ENCODE measurements at regions not wholly inside any gene's neighbourhood (a gene's known extent, or its start where the extent isn't known, plus 50 kb on each side); places are given as distances from the start of the nearest gene placed in this dataset.

- no peak for DNase-seq (ENCODE audit: low spot score)
These were observed 156.2 kb upstream of the SPAG17 start for GRCh38 chr1:118340928-118341910.

- no peak for DNase-seq (ENCODE audit: low spot score)
These were observed 154.5 kb upstream of the SPAG17 start for GRCh38 chr1:118339400-118340124.

DNA sequence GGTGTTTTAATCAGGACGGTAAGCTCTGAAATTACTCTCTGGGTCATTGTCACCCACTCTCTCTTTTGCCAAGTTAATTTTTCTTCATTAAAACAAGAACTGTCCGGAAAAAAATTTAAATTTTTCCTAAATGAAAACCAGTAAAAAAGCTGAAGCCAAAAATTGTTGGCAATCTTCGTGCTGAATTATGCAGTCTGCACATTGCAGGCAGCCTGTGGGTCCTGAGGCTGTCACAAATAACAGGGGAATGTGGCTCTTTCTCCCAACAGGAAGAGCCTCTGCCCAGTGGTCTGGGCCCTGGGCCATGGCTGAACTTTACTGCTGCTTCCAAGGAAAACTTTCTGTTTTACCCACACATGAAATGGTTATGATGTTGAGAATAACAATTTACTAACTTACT is 153.9 kb upstream of the SPAG17 start:
- DNase-seq (ENCODE audit: low spot score): no peak

DNA sequence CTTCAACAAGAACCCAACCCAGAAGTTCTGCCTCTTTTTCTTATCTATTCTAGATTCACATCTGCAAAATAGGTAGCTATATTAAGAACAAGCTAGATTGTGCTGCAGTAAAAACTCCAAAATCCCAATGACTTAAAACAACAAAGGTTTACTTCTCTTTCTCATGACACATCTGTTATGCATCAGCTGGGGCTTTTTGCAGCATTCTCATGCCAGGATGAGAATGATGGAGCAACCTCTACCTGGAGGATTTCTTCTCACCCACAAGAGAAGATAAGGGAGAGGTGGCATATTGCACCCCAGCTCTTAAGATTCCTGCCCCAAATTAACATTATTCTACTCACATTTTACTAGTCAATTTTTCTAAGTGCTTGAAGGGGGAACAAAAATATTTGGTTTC is 152.3 kb upstream of the SPAG17 start:
- DNase-seq (ENCODE audit: low spot score): no peak

DNA sequence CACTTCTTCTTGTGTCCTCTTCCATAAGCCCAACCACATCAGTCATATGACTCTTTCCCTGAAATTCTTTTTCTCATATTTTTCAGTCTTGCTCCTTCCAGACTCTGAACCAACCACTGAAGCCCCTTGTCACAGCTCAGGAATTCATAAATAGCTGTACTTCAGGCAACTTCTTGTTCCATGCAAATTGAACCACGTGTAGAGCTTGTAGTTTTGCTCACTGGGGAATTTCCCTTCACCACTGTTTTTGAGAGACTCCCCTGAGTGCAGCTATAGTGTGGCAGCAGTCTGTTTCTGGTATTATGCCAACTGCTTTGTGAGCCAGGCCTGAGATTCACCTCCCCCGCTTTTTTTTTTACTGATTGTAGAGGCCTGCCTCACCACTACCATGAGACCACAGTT is 150.3 kb upstream of the SPAG17 start:
- DNase-seq (ENCODE audit: low spot score): no peak

GRCh38 chr1:118334506-118334905 is 149.5 kb upstream of the SPAG17 start:
- no peak for DNase-seq (ENCODE audit: low spot score)

DNA sequence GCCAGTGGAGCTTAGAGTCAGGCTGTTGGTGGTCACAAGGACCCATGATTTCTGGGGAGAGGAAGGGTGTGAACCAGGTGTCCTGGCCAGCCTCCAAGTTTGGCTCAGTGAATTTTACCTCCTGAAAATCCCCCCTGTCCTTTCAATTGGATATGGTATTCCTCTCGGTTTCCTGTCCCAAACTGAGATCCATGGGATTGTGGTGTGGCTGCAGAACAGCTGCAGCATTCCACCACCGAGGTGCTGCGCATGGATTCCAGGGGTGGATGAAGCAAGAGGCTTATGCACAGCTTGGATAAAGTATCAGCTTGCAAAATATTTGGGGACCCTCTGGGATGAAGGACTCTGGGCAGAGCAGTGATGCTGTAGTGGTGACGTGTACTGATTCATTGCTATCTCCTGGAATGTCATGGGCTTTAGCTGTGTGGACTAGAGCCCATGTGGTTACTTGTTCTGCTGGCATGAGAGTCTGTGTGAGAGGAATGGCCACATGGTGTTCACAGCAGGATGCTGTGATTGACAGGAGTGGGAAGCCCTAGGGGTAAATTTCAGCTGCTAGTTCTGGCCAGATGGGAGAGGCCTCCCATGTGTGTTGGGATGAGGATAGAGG is 148.7 kb upstream of the SPAG17 start:
- DNase-seq (ENCODE audit: low spot score): no peak

DNA sequence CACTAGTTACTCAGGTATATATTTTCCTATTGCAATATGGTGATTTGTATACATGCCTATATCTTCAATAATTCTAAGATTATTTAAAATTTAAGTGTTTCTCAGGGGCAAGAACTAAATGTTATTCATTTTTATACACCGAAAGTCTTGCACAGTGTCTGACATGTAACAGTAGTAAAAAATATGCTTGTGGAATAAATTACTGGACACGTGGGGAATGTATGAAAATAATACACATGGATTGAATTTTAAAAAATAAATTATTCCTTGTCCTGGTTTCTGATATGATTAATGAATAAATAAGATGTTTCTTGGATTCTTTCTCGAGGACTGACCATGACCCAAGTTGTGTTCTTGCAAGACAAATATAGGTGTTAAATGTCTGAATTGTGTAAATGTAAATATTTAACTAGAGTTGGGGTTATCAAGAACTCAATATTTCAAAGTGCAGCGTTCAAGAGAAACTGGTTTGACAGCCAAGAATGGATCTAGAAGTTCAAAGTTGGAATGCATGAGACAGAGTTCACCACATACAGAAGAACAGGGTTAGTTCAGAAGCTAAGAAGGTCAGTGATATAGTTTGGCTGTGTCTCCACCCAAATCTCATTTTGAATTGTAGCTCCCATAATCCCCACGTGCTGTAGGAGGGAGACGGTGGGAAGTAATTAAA is 142.1 kb upstream of the SPAG17 start:
- DNase-seq (ENCODE audit: low spot score): no peak

- DNase-seq (ENCODE audit: low spot score): no peak
These were observed 140.7 kb upstream of the SPAG17 start for GRCh38 chr1:118325550-118326225.

DNA sequence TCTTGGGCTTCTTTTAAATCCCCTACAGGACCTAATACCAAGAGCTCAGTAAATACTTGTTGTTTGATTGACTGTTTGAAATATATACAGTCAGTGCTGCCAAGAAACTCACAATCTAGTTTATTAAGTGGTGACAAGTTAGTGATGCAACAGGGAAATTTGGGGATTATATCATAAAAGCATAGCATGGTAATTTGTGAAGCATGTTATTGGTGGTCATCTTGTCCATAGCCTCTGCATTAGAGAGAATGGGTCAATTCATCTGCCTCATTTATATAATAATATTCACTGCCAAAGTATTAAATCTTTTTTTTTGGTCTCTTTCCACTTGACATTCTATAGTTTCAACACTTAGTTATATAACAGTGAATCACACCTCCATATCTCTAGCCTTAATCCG is 138.2 kb upstream of the SPAG17 start:
- no peak for DNase-seq (ENCODE audit: low spot score)

- no peak for DNase-seq (ENCODE audit: low spot score)
These were observed 137.3 kb upstream of the SPAG17 start for GRCh38 chr1:118322331-118322730.

DNA sequence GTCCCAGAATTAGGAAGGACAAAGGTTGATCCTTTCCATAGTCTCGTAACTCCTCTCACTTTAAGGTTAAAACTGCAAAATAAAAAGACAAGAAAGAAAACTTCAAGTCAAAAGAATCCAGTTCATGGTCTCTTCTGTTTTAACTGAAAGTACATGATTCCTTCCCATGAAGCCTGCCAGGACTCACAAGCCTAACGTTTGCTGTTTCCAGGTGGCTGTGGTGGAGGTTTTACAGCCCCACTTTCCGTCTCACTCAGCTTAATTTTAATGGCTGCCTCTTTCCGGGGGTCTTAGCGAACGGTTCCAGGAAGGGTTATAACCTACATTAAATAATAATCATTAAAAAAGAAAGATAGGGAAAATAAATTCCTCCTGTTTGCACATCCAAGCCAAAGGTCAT is 136.8 kb upstream of the SPAG17 start:
- no peak for DNase-seq (ENCODE audit: low spot score)

- DNase-seq (ENCODE audit: low spot score): no peak
These were observed 133.0 kb upstream of the SPAG17 start for GRCh38 chr1:118317842-118318614.

DNA sequence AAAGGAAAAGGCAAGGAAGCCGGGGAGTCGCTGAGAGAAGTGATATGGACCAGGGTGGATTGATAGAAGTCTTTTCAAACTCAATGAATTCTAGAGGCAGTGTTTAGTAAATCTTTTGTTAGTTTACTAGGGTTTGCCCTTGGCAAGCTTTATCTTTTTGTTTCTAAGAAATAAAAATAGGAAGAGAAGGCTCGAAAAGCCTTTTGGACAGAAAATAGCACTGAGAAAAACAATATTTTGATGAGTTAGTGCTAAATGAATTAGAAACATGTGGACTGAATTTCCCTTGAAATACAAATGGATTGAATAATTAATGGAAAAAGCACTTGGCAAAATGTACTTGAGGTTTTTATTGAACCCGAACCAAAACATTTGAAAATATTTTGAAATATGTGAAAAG is 121.8 kb upstream of the SPAG17 start:
- no peak for DNase-seq (ENCODE audit: low spot score)

- peak; percentile 4 for DNase-seq (ENCODE audit: low spot score)
These were observed 119.8 kb upstream of the SPAG17 start for GRCh38 chr1:118304722-118305359.

- no peak for DNase-seq (ENCODE audit: low spot score)
These were observed 118.5 kb upstream of the SPAG17 start for GRCh38 chr1:118303534-118303933.

DNA sequence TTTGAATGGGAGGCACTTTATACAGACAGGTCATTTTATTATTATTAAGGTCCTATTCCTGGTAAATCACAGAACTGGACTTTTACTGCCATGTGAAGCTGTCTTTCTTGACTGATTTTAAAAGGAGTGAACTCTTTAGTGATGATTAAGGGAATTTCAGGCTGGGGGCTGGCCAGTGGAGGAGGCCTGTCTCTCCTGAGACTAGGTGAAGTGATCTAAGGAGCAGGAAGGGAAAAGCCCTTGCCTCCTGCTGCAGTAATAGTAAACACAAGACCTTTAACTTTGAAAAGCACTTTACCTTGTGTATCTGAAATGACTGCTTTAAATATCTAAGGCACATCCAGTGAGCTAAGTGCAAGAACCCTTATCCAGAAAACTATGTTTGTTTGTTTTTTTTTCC is 118.0 kb upstream of the SPAG17 start:
- DNase-seq (ENCODE audit: low spot score): no peak

DNA sequence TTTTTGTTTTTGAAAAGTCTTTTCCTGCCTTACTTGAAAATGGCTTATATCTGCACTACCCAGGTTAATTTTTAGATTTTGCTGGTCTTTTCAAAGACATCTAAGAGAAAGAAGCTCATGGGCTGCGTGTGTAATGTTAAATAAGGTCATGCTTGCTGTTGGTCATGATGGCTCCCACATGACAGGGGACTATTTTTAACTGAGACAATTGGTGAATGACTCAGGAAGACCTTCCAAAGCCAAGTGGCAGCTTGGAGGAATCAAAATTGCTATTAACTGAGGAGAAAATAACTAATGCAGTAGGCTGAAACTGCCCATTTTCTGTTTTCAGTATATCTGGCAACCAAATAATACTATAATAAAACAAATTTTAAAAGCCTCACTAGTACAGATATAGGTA is 117.1 kb upstream of the SPAG17 start:
- no peak for DNase-seq (ENCODE audit: low spot score)

DNA sequence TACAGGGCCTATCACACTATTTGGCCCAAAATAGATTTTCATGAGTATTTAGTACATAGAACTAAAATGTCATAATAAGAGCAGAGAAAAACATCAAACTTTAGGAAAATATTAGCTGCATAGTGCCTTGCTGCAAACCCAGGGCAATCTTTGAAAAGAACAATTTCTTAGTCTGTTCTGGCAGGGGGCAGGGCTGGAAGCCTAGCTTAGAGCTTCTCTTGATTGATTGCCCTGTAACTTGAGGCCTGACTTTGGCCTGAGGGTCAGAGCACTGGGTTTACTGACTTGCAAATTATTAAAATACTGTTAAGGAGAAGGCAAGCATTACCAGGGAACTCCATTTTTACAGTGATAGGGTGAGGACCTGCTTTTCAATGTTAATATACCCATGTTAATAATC is 115.8 kb upstream of the SPAG17 start:
- DNase-seq (ENCODE audit: low spot score): no peak

GRCh38 chr1:118298397-118298796 is 113.4 kb upstream of the SPAG17 start:
- DNase-seq (ENCODE audit: low spot score): no peak
